GM18498 (cell line): ENCODE measurements at regions not wholly inside any gene's neighbourhood (a gene's known extent, or its start where the extent isn't known, plus 50 kb on each side); places are given as distances from the start of the nearest gene placed in this dataset.
"Not testable (repeated sequence)": the region's sequence is repeated elsewhere in the genome, so short reads cannot be mapped to it uniquely, and the experiment has no call there.

Experiments
- ATAC-seq: cut with Tn5 transposase; IDR thresholded peaks from one replicate; pipeline ENCODE4 v1.9.1; 2021; ENCODE audit warnings: mild to moderate bottlenecking, moderate library complexity; ENCODE audit not compliant: unreplicated experiment

- not testable (repeated sequence) for ATAC-seq
Observed at GRCh38 chr7:136264304-136264703, 287.1 kb upstream of the MTPN start.

GRCh38 chr7:136263112-136263860 is 286.1 kb upstream of the MTPN start:
- not testable (repeated sequence) for ATAC-seq

DNA sequence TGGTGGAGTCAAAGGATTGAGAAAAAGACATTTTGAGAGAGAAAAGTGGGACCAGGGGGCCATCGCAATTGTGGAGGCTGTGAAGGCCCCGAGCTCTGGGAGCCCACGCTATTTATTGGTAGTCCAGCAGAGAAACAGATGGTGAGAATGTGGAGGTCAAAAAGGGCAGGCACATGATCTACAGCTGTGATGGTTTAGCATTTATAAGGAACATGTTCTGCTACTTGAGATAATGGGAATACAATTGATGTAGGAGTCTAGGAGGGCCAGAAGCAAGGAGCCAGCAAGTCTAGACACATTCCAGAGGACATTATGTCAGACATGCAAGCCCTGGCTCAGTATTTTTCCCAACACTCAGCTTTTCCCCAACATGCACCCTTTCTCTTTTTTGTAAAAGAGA is 283.4 kb upstream of the MTPN start:
- not testable (repeated sequence) for ATAC-seq

DNA sequence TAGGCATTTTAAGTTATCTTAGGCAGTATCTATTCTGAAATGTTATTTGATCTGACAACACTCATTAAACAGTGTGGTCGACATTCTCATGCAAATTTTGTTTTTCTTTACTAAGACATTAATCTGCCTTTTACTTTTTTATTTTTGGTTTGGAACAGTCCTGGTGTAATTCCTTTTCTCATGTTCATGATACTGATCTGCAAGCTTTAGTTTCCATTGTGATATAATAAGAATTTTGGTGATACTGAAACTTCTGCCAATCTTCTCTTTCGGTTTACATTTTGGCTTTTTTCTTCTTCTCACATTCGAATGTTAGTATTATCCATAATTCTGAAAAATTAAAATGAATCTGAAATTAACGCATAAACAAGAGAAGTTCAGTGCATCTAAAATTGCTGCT is 281.9 kb upstream of the MTPN start:
- ATAC-seq: no peak

GRCh38 chr7:136256491-136256890 is 279.3 kb upstream of the MTPN start:
- ATAC-seq: no peak

- ATAC-seq: no peak
Observed at GRCh38 chr7:136254148-136254547, 277.0 kb upstream of the MTPN start.

GRCh38 chr7:136251826-136252225 is 274.7 kb upstream of the MTPN start:
- no peak for ATAC-seq

DNA sequence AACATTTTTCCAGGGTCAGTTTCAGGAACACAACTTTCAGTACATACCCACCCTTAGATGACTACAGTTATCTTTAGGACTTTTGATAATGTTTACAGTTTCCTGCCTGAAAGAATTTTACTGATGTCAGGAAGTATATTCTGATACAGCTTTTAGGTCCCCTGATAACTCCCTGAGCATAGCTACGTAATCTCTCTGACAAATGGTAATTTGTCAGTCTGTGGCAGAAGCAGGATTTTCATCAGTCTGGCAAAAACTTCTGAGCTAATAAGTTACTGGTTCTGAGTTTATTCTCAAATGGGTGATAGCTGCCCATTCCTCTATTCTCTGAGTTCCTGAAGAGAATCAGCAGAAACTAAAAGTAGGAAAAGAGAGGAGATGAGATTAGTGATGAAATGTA is 270.1 kb upstream of the MTPN start:
- ATAC-seq: no peak

DNA sequence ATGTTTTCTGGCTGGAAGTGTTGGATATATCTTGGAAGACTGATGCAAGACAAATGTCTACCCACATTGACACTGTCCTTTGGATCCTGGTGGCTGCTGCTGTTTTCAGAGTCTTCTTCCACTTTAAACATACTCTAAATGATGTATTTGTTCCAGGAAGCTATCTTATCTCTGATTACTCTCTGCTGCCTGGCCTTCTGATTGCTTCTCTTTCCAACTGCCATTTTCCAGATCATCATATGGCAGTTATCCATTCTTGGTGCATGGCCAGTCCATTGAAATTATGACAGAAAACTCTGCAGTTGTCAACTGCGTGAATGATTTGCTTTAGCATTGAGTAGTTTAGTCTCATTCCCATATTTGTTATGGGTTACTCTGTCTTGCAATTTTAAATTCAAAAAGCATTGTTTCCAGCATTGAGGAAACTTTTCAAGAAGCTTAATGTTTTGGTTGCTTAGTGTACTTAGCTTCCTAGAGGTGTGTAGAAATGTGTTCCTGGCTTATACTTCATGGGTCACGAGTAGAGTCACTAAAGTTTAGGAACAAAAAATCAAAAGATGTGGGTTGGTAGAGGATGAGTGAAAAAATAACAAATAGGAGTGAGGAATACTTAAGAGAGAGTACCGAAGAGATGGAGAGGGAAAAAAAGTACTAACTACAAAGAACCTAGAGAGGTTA is 268.3 kb upstream of the MTPN start:
- ATAC-seq: no peak

GRCh38 chr7:136234040-136234439 is 256.9 kb upstream of the MTPN start:
- no peak for ATAC-seq

DNA sequence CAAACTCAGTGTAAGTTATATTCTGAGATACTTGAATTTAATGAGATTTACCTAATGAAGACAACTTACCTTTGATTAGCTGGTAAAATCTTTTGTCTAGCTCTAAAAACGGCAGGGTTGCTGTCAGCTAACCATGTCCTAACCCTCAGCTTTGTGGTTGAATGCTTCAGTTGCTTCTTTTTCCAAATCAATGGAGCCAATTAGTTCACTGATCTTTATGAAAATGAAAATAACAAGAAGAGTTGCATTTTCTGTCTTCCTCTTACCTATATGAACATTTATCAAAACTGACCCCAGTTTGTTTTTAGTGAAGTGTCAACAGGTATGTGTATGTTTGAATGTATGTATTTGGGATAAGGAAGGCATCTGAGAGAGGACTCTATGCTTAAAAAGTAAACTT is 253.1 kb upstream of the MTPN start:
- no peak for ATAC-seq

- ATAC-seq: no peak
Observed at GRCh38 chr7:136229790-136230189, 252.6 kb upstream of the MTPN start.

- no peak for ATAC-seq
Observed at GRCh38 chr7:136228171-136228570, 251.0 kb upstream of the MTPN start.

DNA sequence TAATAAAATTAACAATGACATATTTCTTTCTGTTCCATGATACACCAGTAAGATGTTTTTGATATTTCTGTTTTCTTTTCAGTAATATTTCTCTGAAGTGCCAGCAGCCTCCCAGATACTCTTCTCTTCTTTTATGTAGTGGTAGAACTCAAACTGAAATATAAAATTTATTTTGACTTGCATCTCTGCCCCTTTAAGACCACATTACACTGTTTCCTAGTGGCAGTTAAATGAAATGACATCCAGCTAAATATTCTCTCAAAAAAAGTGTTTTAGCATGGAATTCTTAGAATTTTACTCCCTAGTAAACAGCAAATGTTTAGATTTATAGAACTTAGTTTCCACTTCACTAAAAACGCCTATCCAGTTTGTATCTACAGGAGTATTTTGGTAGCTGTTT is 237.2 kb upstream of the MTPN start:
- no peak for ATAC-seq

DNA sequence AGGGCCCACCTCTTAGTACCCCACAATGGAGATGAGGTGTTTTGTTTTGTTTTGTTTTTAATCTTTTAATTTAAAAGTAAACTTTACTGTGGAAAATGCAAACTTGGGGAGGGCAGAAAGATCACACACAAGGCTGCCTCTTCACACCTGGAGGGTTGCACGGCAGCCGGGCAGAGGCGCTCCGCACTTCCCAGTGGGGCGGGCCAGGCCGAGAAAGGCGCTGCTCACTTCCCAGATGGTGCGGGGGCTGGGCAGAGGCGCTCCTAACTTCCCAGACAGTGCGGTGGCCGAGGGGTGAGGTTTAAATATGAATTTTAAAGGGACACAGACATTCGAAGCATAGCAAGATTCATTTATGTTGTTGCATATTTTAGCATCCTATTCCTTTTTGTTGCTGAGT is 235.9 kb upstream of the MTPN start:
- ATAC-seq: no peak

DNA sequence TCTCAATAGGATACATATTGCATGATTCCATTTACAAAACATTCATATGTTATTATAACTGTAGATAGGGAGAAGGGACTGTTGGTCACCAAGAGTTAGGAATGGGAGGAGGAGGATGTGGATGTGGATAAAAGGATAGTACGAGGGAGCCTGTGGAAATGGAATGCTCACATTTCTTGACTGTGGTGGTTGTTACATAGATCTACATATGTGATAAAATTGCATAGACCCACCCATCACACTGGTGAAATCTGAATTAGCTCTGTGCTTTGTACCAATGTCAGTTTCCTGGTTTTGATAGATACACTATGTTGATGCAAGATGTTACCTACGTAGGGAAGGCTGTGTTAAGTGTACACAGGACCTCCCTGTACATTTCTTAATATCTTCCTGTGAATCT is 233.5 kb upstream of the MTPN start:
- no peak for ATAC-seq

DNA sequence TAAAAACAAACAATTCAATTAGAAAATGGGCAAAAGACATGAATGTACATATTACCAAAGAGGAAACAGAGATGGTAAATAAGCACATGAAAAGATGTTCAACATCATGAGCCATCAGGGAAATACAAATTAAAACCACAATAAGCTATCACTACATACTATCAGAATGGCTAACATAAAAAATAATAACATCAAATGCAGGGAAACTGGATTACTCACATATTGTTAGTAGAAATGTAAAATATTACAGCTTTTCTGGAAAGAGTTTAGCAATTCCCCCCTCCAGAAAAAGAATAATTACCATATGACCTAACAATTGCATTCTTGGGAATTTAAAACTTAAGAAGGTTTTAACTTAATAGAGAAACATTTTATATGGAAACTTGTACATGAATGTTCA is 232.9 kb upstream of the MTPN start:
- no peak for ATAC-seq

- ATAC-seq: no peak
Observed at GRCh38 chr7:136205956-136206355, 228.8 kb upstream of the MTPN start.

DNA sequence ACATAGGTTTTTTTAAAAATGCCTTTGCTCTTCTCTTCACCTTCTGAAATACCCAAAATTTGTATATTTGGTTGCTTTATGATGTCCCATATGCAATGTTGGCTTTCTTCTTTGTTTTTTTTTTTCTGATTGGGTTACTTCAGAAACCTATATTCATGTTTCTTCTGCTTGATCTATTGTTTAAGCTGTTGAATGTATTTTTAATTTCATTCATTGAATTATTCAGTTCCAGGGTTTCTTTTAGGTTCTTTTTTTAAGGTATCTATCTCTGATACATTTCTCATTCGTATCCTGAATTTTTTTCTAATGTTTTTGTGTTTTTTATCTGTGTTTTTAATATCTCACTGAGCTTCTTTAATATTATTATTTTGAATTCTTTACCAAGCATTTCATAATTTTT is 221.0 kb upstream of the MTPN start:
- no peak for ATAC-seq

DNA sequence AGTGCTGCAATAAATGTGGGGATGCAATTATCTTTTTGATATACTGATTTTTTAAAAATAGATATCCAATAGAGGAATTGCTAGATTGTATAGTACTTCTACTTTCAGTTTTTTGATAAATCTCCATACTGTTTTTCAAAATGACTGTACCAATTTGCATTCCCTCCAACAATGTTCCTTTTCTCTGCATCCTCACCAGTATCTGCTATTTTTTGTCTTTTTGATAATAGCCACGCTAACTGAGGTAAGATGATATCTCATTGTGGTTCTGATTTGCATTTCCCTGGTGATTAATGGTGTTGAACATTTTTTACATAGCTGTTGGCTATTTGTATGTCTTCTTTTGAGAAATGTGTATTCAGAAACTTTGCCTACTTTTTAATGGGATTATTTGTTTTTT is 217.7 kb upstream of the MTPN start:
- ATAC-seq: no peak

DNA sequence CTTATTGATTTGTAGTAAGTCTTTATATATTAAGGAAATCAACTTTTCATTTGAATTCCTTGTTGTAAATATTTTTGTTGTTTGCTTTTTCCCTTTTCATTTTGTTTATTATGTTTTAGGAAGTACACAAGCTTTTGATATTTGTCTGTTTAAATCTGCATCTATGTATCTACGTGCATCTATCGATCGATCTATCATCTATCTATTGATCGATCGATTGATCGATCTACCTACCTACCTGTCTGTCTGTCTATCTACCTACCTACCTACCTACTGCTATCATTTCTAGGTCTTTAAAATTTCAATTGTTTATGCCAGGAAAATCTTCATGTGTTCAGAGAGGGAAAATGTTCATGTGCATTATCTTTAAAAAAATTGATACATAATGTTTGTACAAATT is 216.8 kb upstream of the MTPN start:
- ATAC-seq: no peak

GRCh38 chr7:136189506-136189998 is 212.4 kb upstream of the MTPN start:
- ATAC-seq: no peak

DNA sequence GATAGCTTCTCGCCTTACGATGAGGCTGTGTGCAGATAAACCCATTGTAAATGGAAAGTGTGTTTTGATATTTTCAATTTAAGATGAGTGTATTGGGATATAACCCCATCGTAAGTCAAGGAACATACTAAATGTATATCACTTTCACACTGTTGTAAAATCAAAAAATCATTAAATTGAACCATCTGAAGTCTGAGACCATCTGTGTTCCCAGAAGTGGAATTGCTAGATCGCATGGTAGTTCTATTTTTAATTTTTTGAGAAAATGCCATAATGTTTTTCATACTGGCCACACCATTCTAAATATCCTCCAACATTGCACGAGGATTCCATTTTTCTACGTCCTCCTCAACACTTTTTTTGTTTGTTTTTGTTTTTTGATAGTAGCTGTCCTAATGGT is 209.1 kb upstream of the MTPN start:
- ATAC-seq: no peak
